ENCODE measurements at regions not wholly inside any gene's neighbourhood (a gene's known extent, or its start where the extent isn't known, plus 50 kb on each side); places are given as distances from the start of the nearest gene placed in this dataset.

DNA sequence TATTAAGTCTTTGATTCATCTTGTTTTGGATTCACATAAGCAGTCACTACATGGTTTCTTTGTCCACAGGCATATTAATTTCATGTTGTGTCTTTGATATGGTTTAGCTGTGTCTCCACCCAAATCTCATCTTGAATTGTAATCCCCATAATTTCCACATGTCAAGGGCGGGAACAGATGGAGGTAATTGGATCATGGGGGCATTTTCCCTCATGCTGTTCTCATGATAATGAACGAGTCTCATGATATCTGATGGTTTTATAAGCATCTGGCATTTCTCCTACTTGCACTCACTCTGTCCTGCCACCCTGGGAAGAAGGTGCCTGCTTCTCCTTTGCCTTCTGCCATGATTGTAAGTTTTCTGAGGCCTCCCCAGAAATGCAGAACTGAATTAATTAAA lies 1811.2 kb upstream of the PCDH10 start:
- Histone ChIP-seq H3K27ac (ENCODE audit: low read depth in 1 of 2, low read length in 2 of 2) (no peak overlapping the region), H3K9me3 (replicated peaks in 1 of 2; ENCODE audit: control insufficient read depth in 1 of 2, insufficient read depth in 1 of 2, low read length in 2 of 2) (no peaks in the 10 kb centered on the region), H3K4me1 (ENCODE audit: control insufficient read depth in 1 of 2, insufficient read depth in 2 of 2, low read length in 2 of 2) (no peaks in the 10 kb centered on the region), H3K4me2 (replicated peaks; ENCODE audit: extremely low read depth, low read length, poor library complexity, severe bottlenecking) (no peak overlapping the region), H4K20me1 (ENCODE audit: insufficient read depth, low read length) (no peaks in the 10 kb centered on the region), H3K4me3 (replicated peaks in 1 of 3; ENCODE audit: low read depth in 2 of 3, low read length in 3 of 3) (no peak overlapping the region), H2AFZ (ENCODE audit: insufficient read depth, low read depth, low read length, poor library complexity, severe bottlenecking) (no peak overlapping the region), H3K9ac (ENCODE audit: insufficient read depth, low read length, poor library complexity, severe bottlenecking) (no peak overlapping the region), H3K27me3 (ENCODE audit: control insufficient read depth in 2 of 2, insufficient read depth in 2 of 2, low read length in 2 of 2) (no peaks in the 10 kb centered on the region), H3K79me2 (ENCODE audit: insufficient read depth, low read length) (no peaks in the 10 kb centered on the region), H3K36me3 (replicated peaks in 1 of 2; ENCODE audit: control insufficient read depth in 1 of 2, insufficient read depth in 2 of 2, low read length in 2 of 2) (no peaks in the 10 kb centered on the region)
- Mint-ChIP-seq H3K9me3 (peaks cover 0 to 2% (median 0%) of the 10 kb centered on the region in 7 donors), H3K4me3 (no peak overlapping the region), H3K27ac (no peak overlapping the region), H3K27me3 (ENCODE audit: low read depth in 3 of 3) (no peaks in the 10 kb centered on the region), H3K36me3 (no peaks in the 10 kb centered on the region), H3K4me1 (no peaks in the 10 kb centered on the region)
- intact Hi-C loops (cut with micrococcal nuclease), result no loop called here
- TF ChIP-seq, protein P1, sequence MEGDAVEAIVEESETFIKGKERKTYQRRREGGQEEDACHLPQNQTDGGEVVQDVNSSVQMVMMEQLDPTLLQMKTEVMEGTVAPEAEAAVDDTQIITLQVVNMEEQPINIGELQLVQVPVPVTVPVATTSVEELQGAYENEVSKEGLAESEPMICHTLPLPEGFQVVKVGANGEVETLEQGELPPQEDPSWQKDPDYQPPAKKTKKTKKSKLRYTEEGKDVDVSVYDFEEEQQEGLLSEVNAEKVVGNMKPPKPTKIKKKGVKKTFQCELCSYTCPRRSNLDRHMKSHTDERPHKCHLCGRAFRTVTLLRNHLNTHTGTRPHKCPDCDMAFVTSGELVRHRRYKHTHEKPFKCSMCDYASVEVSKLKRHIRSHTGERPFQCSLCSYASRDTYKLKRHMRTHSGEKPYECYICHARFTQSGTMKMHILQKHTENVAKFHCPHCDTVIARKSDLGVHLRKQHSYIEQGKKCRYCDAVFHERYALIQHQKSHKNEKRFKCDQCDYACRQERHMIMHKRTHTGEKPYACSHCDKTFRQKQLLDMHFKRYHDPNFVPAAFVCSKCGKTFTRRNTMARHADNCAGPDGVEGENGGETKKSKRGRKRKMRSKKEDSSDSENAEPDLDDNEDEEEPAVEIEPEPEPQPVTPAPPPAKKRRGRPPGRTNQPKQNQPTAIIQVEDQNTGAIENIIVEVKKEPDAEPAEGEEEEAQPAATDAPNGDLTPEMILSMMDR (IDR thresholded peaks at IDR 0.05), result no peak
- WGBS (ENCODE audit: insufficient coverage), result no CpG with 5 or more reads among the region's 2 CpGs
- no peak for DNase-seq

DNA sequence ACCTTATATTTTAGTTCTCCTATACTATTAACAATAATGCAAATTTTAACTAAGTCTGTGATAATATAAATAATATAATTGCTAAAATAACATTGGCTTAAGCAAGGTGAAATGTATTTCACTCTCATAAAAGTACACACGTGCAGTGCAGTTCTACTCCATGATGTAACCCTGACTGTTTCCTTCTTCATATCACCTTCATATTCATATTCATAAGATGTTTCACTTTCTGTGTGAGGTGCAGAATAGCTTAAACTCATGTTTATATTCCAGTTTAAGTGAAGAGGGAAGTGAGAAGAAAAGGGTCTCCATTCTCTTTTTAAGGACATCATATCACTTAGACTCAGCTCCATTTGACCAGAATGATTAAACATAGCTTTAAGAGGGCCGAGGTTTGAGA lies 1810.0 kb upstream of the PCDH10 start:
- no CpG with 5 or more reads among the region's 2 CpGs for WGBS (ENCODE audit: insufficient coverage)
- no peak overlapping the region for H2AFZ ChIP-seq (ENCODE audit: insufficient read depth, low read depth, low read length, poor library complexity, severe bottlenecking)
- H3K36me3 Mint-ChIP-seq, result no peaks in the 10 kb centered on the region
- H3K4me1 Mint-ChIP-seq, result no peaks in the 10 kb centered on the region
- H3K9me3 ChIP-seq (replicated peaks in 1 of 2; ENCODE audit: control insufficient read depth in 1 of 2, insufficient read depth in 1 of 2, low read length in 2 of 2), result no peaks in the 10 kb centered on the region
- H3K4me1 ChIP-seq (ENCODE audit: control insufficient read depth in 1 of 2, insufficient read depth in 2 of 2, low read length in 2 of 2), result no peaks in the 10 kb centered on the region
- DNase-seq, result no peak
- H3K36me3 ChIP-seq (replicated peaks in 1 of 2; ENCODE audit: control insufficient read depth in 1 of 2, insufficient read depth in 2 of 2, low read length in 2 of 2), result no peaks in the 10 kb centered on the region
- H4K20me1 ChIP-seq (ENCODE audit: insufficient read depth, low read length), result no peaks in the 10 kb centered on the region
- H3K27me3 ChIP-seq (ENCODE audit: control insufficient read depth in 2 of 2, insufficient read depth in 2 of 2, low read length in 2 of 2), result no peaks in the 10 kb centered on the region
- no peaks in the 10 kb centered on the region for H3K9me3 Mint-ChIP-seq
- H3K27ac ChIP-seq (ENCODE audit: low read depth in 1 of 2, low read length in 2 of 2), result no peak overlapping the region
- H3K27me3 Mint-ChIP-seq (ENCODE audit: low read depth in 3 of 3), result no peaks in the 10 kb centered on the region
- TF ChIP-seq, protein P1 (IDR thresholded peaks at IDR 0.05), result no peak
- H3K79me2 ChIP-seq (ENCODE audit: insufficient read depth, low read length), result no peaks in the 10 kb centered on the region
- no peak overlapping the region for H3K4me3 ChIP-seq (replicated peaks in 1 of 3; ENCODE audit: low read depth in 2 of 3, low read length in 3 of 3)
- H3K4me3 Mint-ChIP-seq, result no peak overlapping the region
- H3K9ac ChIP-seq (ENCODE audit: insufficient read depth, low read length, poor library complexity, severe bottlenecking), result no peak overlapping the region
- H3K4me2 ChIP-seq (replicated peaks; ENCODE audit: extremely low read depth, low read length, poor library complexity, severe bottlenecking), result no peak overlapping the region
- H3K27ac Mint-ChIP-seq, result no peak overlapping the region
- intact Hi-C loops (cut with micrococcal nuclease), result no loop called here
